GM19395 (cell line): ENCODE measurements at regions not wholly inside any gene's neighbourhood (a gene's known extent, or its start where the extent isn't known, plus 50 kb on each side); places are given as distances from the start of the nearest gene placed in this dataset.

Experiments
- ATAC-seq: cut with Tn5 transposase; IDR thresholded peaks from one replicate; pipeline ENCODE4 v1.9.1; 2021; ENCODE audit warnings: mild to moderate bottlenecking, moderate library complexity; ENCODE audit not compliant: unreplicated experiment

DNA sequence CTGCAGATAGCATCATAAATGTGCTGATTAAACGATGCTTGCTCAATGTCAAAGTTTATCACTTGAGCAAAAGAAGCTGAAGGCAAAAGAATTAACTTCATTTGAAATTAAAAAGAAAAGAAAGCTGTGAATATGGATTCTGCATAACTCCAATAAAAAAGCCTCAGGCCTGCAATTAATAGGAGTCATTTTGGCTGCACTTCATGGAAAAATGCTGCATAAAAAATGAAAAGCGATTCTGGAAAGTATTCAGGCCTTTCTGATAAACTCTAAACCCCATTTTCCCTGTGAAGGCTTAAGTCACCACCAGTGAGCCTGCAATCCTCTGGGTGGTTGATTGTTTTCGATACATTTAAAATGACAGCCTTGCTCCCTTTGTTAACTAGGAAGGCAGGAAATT lies 1793.4 kb downstream of the SUCLG1 start:
- no peak for ATAC-seq

DNA sequence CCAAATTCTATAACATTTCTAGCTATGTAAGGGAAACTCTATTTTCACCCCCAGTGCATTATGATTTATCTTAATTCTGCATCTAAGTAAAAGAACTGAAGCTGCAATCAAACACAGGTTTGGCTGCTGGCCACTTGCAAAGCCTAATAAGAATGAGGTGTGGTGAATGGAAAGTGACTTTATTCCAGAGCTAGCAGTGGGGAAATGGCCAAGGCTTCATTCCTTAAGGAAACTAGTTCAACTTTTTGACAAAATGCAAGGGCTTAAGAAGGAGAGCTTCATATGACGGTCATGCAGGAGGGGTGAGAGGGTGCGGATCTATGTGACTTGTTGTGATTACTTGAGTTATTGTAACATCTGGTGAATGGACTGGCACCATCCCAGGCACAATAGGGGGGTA lies 1802.0 kb downstream of the SUCLG1 start:
- no peak for ATAC-seq

DNA sequence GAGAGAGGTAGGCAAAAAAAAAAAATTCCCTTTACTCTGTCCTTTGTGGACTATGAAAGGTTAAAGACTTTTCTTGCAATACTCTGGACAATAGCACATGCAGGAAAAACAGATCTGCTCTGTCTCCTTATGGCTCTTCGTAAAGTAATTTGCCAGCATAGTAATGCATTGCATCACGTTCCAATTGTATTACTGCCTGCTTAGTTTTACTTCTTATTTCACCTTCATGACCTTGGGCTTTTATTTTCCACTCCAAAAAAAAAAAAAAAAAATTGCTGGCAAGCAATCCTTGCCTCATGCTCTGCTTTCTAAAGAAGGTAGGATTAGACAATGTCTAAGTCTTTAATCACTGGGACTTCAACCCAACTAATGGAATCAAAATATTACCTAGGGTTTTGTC lies 1802.7 kb downstream of the SUCLG1 start:
- no peak for ATAC-seq

DNA sequence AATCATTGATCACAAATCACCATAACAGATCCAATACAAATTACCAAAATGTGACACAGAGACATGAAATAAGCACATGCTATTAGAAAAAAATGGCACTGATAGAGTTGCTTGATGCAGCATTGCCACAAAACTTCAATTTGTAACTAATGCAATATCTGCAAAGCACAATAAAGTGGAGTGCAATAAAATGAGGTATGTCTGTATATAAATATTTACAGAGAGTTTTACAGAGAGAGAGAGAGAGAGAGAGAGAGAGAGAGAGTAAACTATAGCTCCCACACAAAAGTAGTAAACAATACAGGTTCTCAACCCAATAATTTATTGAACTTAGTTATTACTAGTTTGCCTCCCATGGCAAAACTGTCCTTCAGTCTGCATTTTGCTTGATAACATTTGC lies 1807.0 kb downstream of the SUCLG1 start:
- no peak for ATAC-seq

DNA sequence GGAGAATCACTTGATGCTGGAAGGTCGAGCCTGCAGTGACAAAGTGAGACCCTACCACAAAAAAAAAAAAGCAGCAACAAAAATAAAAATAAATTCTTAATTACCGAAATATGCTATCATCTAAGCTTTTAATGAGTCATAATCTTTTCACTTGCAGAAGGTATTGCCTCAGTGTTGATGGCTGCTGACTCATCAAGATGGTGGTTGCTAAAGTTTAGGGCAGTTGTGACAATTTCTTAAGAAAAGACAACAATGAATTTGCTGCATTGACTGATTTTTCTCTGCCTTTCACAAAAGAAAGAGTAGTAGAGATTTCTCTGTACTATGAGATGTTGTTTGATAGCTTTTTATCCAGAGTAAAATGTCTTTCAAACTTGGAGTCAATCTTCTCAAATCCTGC lies 1809.0 kb downstream of the SUCLG1 start:
- ATAC-seq: no peak

DNA sequence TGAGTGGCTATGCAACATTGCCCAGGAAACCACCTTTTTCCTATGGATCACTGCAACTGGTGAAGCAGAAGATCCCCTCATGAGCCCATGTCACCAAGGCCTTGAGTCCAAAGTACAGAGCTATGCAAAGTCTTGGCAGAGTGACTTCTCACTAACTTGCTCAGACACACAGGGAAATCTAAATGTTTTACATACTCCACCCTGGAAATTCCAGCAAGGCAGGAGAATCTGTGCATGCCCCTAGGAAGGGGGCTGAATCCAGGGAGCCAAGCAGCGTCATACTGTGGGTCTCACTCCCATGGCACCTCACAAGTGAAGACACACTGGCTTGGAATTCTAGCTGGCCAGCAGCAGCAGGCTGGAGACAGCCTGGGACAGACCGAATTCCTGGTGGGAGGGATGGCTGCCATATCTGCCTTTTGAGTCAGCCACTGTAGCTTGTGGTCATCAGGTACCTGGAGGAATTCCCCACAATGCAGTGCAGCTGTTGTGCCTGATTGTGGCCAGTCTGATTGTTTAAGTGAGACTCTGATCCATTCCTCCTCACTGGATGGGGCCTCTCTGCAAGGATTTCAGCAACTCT lies 1817.4 kb downstream of the SUCLG1 start:
- ATAC-seq: no peak

DNA sequence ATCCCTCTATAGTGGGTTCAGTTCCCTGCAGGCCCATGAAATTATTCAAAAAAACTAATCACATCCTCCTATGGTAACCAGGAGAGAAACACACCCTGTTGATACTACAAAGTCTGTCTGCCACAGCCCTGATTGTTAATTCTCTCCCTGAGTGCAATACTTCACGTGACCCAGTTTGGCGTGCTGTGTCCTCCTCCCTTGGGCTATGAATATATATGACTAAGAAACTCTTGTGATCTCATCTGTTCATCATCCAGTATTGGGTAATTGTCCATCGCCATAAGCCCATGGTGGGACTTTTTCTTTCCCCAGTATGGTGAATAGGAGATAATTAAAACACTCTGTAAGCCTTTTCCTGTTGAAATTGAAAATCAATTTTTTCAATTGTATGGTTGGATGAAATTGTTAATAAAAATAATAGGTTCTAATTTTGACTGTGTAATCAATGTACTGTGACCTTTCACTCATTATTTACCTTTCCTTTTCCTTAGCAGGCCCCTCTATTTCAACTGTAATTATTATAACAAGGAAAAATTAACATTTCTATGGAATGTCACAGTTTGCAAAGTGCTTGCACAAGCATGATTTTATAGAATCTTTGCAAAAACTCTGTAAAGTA lies 1822.6 kb downstream of the SUCLG1 start:
- ATAC-seq: no peak

DNA sequence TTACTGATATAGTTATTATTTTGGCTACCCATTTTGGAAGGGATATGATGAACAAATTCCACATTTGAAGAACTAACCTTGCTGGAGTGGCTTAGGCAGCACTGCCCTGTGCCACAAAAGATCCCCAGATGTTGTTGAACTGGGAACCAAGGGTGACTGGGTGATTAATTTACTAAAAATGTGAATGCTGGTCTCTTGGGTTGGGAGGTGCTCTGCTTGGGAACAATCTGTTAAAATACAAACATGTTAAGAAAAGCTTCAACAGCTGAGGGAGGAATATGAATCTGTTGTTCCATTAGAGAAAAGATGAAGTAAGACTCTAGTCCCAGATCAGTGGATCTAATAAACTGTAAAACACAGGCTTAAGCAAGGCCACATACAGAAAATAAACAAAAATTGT lies 1860.1 kb downstream of the SUCLG1 start:
- no peak for ATAC-seq

DNA sequence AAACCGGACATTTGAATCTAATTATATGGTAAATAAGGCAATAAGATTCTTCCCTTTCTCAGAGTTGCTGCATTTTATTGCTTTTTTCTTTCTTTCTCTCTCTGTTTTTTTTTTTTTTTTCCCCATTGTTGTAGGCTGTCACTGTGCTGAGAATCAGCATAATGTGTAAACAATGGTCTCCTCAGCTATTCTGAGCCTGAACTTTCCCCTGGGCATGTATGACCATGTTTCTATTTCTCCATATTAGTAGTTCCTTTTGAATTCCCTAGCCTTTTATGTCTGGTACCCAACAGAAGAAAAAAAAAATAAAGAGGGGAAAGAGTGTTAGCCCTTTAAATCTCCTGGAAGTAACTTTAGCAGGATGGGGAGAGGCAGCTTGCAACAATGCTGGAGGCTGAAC lies 1862.5 kb downstream of the SUCLG1 start:
- ATAC-seq: no peak

DNA sequence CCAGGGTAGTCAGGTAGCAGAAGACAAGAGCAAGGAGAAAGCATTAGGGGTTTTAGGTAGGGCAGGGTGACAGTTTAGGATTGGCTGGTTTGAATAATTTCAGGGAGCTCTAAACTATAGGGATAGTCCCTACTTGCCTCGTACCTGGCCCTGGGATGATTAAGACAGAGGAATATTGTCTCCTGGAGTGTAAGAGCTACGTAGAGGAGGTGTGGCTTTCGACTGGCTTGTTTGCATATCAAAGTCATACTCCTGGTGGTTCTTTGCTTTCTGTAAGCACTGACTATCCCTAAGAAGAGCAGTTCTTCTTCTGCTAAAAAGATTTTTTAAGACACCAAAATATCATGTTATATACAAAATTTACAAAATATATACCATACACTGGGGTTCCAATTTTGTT lies 1867.4 kb downstream of the SUCLG1 start:
- no peak for ATAC-seq

DNA sequence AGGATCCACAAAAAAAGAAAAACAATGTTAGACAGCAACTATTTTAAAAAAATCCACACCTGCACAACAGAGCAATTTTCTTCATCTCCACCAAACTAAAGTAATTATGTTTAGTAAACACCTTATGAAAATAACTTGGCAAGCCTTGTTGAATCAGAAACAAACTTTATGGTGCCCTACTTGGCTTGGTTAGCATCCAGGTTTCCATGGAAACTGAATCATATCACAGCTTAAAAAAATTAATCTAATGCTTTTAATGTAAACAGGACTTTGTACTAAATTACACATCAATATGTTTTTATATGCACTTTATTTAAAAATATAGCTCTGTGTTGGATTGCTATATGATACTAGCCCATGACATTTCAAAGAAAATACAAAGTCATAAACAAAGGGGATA lies 1882.4 kb downstream of the SUCLG1 start:
- ATAC-seq: no peak

DNA sequence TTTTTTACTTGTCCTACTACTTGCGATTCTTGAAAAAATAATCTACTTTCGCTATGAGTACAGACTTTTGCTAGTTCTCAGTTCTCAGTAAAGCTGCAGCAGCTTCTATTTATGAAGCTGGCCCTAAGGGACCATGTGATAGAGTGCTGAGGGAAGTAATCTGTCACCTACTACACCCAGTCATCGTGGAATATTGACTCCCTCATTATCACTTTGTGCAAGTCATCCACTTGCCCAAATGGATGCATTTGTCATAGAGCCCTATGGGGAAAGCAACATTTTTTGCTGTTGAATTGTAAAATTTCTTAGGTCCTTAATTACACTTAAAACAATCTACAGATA lies 1919.8 kb downstream of the SUCLG1 start:
- no peak for ATAC-seq

DNA sequence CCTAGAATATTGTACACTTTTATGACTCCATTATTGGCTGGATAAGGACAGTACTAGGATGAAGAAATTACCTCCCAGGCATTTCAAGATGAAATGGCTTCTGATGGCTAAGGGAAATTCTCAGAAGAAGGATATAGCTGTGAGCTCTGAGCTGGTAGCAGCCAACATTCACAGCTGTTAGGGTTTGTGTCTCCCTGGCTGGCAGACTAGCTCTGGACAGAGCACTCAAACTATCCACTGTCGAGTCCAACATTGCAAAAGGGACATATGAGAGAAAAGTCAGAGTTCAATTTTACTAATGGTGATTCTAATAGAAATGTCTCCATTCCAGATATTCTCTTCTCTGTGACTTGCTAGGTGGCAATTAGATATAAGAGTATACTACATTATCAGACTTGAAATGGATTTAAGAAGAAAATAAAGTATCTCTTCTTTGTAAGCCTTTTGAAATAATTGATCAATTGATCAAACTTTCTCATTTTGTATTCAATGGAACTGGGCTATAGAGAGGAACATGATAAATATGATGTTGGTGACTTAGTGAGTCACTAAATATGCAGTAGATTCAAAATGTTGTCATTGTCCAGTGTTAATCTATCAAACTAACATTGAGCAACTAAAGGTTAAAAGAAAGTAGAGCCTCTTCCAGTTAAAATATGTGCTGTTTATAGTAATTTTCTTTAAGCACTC lies 1920.3 kb downstream of the SUCLG1 start:
- no peak for ATAC-seq

DNA sequence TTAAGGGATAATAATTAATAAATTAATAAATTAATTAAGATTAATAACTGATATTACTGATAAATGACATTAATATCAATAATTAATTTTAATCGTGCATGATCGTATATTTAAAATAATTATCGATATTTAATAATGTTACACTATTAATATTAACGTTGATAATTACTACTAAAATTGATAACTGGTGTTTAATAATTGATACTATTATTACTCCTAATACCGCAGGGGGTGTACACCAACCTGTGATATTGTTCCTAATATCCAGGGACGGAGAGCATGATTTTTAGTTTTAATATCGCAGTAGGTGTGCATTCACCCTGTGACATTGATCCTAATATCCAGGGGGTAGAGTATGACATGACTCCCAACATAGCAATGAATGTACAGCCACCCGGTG lies 1930.8 kb downstream of the SUCLG1 start:
- no peak for ATAC-seq

DNA sequence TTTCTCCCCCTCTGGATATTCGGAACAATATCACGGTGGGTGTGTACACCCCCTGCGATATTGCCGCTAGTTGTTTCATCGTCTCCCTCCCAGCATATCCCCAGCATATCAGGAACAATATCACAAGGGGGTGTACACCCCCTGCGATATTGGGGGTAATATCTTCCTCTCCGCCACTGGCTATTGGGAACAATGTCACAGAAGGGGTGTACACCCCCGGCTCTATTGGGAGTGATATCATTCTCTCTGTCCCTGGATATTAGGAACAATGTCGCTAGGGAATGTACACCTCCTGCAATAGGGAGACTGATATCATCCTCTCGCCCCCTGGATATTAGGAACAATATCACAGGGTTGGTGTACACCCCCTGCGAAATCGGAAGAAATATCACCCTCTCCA lies 1932.0 kb downstream of the SUCLG1 start:
- no peak for ATAC-seq

DNA sequence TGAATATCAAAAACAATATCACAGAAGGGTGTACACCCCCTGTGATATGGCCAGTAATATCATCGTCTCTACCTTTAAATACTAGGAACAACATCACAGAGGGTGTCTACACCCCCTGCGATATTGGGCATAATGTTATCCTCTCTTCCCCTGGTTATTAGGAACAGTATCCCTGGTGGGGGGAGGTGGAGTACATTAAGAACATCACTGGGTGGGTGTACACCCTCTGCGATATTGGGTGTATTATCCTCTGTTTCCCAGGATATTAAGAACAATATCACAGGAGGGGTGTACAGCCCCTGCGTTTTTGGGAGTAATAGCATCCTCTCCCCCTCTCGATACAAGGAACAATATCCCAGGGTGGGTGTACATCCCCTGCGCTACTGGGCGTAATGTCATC lies 1932.8 kb downstream of the SUCLG1 start:
- no peak for ATAC-seq

DNA sequence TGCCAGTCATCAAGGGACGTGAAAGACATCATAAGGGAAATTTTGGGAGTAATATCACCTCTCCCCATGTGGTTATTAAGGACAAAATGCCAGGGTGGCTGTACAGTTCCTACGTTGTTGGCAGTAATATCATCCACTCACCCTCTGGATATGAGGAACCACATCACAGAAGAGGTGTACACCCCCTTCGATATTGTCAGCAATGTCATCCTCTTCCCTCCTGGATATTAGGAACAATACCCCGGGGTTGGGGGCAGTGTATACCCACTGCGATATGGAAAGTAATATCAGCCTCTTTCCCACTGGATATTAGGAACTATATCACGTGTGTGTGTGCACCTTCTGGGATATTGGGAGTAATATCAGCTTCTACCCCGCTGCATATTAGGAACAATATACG lies 1933.3 kb downstream of the SUCLG1 start:
- no peak for ATAC-seq

DNA sequence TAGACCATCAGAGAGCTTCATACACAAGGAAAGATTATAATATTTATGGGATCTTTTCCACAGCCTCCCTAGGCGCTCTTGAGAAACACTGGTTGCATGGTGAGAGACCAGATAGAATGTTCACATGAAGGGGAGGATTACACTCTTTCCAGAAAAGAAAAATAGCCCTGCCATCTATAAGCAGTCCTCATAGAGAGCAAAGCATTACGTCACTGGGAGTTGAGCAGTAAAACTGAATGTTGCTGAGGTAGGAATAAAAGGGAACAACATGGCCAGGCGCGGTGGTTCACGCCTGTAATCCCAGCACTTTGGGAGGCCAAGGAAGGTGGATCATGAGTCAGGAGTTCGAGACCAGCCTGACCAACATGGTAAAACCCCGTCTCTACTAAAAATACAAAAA lies 1934.3 kb downstream of the SUCLG1 start:
- no peak for ATAC-seq

DNA sequence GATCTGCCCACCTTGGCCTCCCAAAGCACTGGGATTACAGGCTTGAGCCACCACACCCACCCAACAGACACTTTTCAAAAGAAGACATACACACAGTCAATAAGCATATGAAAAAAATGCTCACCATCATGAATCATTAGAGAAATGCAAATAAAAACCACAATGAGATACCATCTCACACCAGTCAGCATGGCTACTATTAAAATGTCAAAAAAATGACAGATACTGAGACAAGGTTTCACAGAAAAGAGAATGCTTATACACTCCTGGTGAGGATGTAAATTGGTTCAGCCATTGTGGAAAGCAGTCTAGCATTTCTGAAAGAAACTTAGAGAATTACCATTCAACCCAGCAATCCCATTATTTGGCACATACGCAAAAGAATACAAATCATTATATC lies 1947.2 kb downstream of the SUCLG1 start:
- ATAC-seq: no peak

DNA sequence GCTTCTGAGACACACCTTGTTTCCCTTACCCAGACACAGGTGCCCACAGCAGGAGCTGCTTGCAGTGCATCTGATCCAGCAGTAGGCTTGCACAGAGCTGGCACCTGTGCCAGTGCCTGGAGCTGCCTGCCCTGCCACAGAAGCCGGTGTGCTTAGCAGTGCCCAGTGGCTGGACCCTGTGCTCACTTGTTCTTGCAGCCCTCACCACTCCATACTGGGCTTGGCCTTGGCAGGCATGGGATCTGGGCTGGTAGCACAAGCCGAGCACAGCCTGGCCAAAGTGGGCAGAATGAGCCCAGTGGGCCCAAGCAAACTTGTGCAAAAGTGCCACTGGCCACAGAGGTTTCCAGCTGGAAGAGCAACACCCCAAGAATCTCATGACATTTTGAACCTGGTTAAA lies 1950.4 kb downstream of the SUCLG1 start:
- ATAC-seq: no peak

DNA sequence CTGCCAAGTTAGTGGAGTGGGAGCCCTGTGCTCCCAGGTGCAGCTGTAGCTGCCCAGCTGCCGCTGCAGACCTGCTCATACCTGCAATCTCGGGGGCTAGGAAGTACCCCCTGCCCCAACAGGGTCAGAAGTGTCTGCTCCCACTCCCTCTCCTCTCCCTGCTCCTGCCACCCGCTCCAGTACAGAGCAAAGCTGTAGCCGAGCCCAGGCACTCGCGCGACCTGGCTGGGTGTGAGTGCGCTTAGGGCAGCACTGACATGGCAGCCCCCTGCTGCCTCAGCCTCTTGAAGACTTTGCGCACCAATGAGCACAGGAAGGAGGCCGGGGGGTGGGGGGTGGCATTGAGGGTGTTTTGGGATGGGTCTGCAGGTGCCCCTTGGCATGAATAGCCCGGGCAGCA lies 1951.4 kb downstream of the SUCLG1 start:
- no peak for ATAC-seq

DNA sequence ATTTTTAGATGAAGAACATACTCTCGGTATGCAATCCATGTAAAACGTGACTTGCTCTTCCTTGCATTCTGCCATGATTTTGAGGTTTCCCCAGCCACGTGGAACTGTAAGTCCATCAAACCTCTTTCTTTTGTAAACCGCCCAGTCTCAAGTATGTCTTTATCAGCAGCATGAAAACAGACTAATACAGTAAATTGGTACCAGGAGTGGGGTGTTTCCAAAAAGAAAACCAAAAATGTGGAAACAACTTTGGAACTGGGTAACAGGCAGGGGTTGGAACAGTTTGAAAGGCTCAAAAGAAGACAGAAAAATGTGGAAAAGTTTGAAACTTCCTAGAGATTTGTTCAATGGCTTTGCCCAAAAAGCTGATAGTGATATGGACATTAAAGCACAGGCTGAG lies 1957.9 kb downstream of the SUCLG1 start:
- no peak for ATAC-seq
